K562 (cell line): ENCODE measurements at regions not wholly inside any gene's neighbourhood (a gene's known extent, or its start where the extent isn't known, plus 50 kb on each side); places are given as distances from the start of the nearest gene placed in this dataset.

Experiments
- ATAC-seq: fragments of 200-7000 bp; cut with Tn5 transposase; 3 replicates; pipeline ENCODE4 v1.9.1; 2020; ENCODE audit warnings: moderate library complexity
- BruUV-seq: library from RNA; stranded (reverse); fragments of 400-500 nt; replicated peaks from 2 replicates; lab custom pipeline; 2021; lab: Mats Ljungman, UMichigan
- CTCF ChIA-PET: fragments of 300-600 bp; formaldehyde crosslinking; extraction: SDS; loops from one replicate; lab custom pipeline; 2021; ENCODE audit warnings: low intra/inter-chr PET ratio; lab: Yijun Ruan, JAX
- POLR2A ChIA-PET: fragments of 300-600, 350-650 bp; sonication (Branson Sonifier 250); formaldehyde crosslinking; extraction: SDS; loops from one replicate; lab custom pipeline; 2021; ENCODE audit warnings: antibody characterized with exemption, inconsistent platforms; lab: Yijun Ruan, JAX
- DNase-seq, 4 experiments: peaks; one replicate each; pipeline versions ENCODE4 v3.0.0 to v3.0.0-alpha.2; 2011 to 2018; ENCODE audit warnings: low spot score in 3 of 4, mixed read lengths in 3 of 4; ENCODE audit errors: extremely low read depth in 1 of 4
- FAIRE-seq: peaks from 2 replicates; lab custom pipeline; 2011; peaks lifted over from hg19 to GRCh38; lab: Jason Lieb, UNC
- H2AFZ ChIP-seq: 2 replicates; pipeline ENCODE4 v1.6.0; 2011; ENCODE audit warnings: low read depth, low read length, control low read depth, inconsistent platforms
- H3K27ac ChIP-seq: fragments of 200-600 bp; 3 replicates; pipeline ENCODE4 v1.8.0; 2011; ENCODE audit warnings: low read depth, mild to moderate bottlenecking, control low read depth, inconsistent platforms, low read length, moderate library complexity, mixed read lengths; ENCODE audit errors: extremely low read depth
- H3K27me3 ChIP-seq, 2 experiments: fragments of 300-600 bp in 1 of 2; 2 replicates in 1 of 2; 3 replicates in 1 of 2; pipeline versions ENCODE4 v1.6.0 to v1.8.0; 2011; ENCODE audit warnings: inconsistent platforms in 2 of 2, low read length in 2 of 2, mild to moderate bottlenecking in 1 of 2, mixed read lengths in 1 of 2, moderate library complexity in 1 of 2; ENCODE audit not compliant: control insufficient read depth in 2 of 2, insufficient read depth in 2 of 2
- H3K36me3 ChIP-seq: fragments of 300-600 bp; 3 replicates; pipeline ENCODE4 v1.8.0; 2011; ENCODE audit warnings: mild to moderate bottlenecking, low read length, inconsistent platforms; ENCODE audit not compliant: control insufficient read depth, insufficient read depth
- H3K4me1 ChIP-seq, 2 experiments: fragments of 200-600 bp in 1 of 2; replicated peaks in 1 of 2; 2 replicates in 1 of 2; 3 replicates in 1 of 2; pipeline versions ENCODE4 v1.5.1 to v1.8.0; 2011; ENCODE audit warnings: inconsistent platforms in 2 of 2, low read length in 2 of 2, mild to moderate bottlenecking in 1 of 2, mixed read lengths in 1 of 2, moderate library complexity in 1 of 2; ENCODE audit not compliant: control insufficient read depth in 2 of 2, insufficient read depth in 2 of 2
- H3K4me2 ChIP-seq: 2 replicates; pipeline ENCODE4 v1.6.1; 2011; ENCODE audit warnings: low read length, control low read depth, inconsistent platforms, mixed read lengths; ENCODE audit not compliant: insufficient read depth
- H3K4me3 ChIP-seq: fragments of 200-600 bp; sonication (generic), shearing (Covaris generic); 2 replicates; pipeline ENCODE4 v1.5.1; 2016; ENCODE audit warnings: control low read depth, inconsistent platforms
- H3K79me2 ChIP-seq: fragments of 200-600 bp; 3 replicates; pipeline ENCODE4 v1.8.0; 2011; ENCODE audit warnings: low read length, inconsistent platforms; ENCODE audit not compliant: control insufficient read depth, insufficient read depth
- H3K9ac ChIP-seq, 2 experiments: 2 replicates each; pipeline versions ENCODE4 v1.6.0 to v1.6.1; 2011; ENCODE audit warnings: low read depth in 2 of 2, low read length in 2 of 2, control low read depth in 1 of 2, inconsistent platforms in 1 of 2, mild to moderate bottlenecking in 1 of 2, mixed read lengths in 1 of 2; ENCODE audit not compliant: insufficient read depth in 1 of 2
- H3K9me1 ChIP-seq: one replicate; pipeline ENCODE4 v1.6.0; 2011; ENCODE audit warnings: inconsistent platforms, mild to moderate bottlenecking, low read length, moderate library complexity; ENCODE audit not compliant: control insufficient read depth, insufficient read depth
- H3K9me3 ChIP-seq: replicated peaks from 2 replicates; pipeline ENCODE4 v1.5.1; 2011; ENCODE audit warnings: low read depth, low read length, inconsistent platforms; ENCODE audit not compliant: control insufficient read depth, insufficient read depth
- H4K20me1 ChIP-seq: replicated peaks from 2 replicates; pipeline ENCODE4 v1.6.1; 2011; ENCODE audit warnings: low read length, inconsistent platforms, mixed read lengths; ENCODE audit not compliant: control insufficient read depth, insufficient read depth
- ARHGAP35 ChIP-seq: fragments of 450-650 bp; IDR thresholded peaks from 2 replicates; pipeline ENCODE4 v1.6.1; 2018; ENCODE audit not compliant: partially characterized antibody
- ARID1B ChIP-seq: fragments of 450-650 bp; IDR thresholded peaks from 2 replicates; pipeline ENCODE4 v1.6.1; 2016; ENCODE audit warnings: antibody characterized with exemption, mild to moderate bottlenecking, inconsistent platforms
- ARID2 ChIP-seq: fragments of 450-650 bp; IDR thresholded peaks from 2 replicates; pipeline ENCODE4 v1.6.1; 2017; ENCODE audit warnings: antibody characterized with exemption, mild to moderate bottlenecking
- GATA2 ChIP-seq: sonication (generic); formaldehyde crosslinking; IDR thresholded peaks from 2 replicates; pipeline ENCODE4 v1.4.0; 2020; ENCODE audit warnings: mild to moderate bottlenecking, missing genetic modification reagents
- JUNB ChIP-seq: fragments of 450-650 bp; formaldehyde crosslinking; conservative IDR thresholded peaks from 2 replicates; pipeline ENCODE4 v1.4.0; 2020; ENCODE audit warnings: mild to moderate bottlenecking
- L3MBTL2 ChIP-seq: fragments of 450-650 bp; IDR thresholded peaks from 2 replicates; pipeline ENCODE4 v1.6.1; 2016; ENCODE audit warnings: mild to moderate bottlenecking, moderate library complexity
- MXI1 ChIP-seq: IDR thresholded peaks from 2 replicates; pipeline ENCODE4 v1.6.1; 2011; ENCODE audit warnings: low read depth, mild to moderate bottlenecking, improper control_type of control experiment, low read length
- RFX5 ChIP-seq: IDR thresholded peaks from 2 replicates; pipeline ENCODE4 v1.6.1; 2011; ENCODE audit warnings: low read depth, mild to moderate bottlenecking, improper control_type of control experiment, low read length
- SAP30 ChIP-seq: fragments of 200-600 bp; sonication (generic); IDR thresholded peaks from 2 replicates; pipeline ENCODE4 v1.6.1; 2012; ENCODE audit warnings: borderline replicate concordance, low read depth, mild to moderate bottlenecking, moderate library complexity, low read length, control low read depth, inconsistent platforms; ENCODE audit not compliant: insufficient read depth, poor library complexity, severe bottlenecking
- SPI1 ChIP-seq: IDR thresholded peaks from 2 replicates; pipeline ENCODE4 v1.6.1; 2011; ENCODE audit warnings: low read depth, low read length, control low read depth, borderline replicate concordance
- ZNF146 ChIP-seq: IDR thresholded peaks from one replicate; pipeline ENCODE4 v1.6.1; 2018; ENCODE audit warnings: missing compliant biosample characterization; ENCODE audit not compliant: unreplicated experiment
- ZNF23 ChIP-seq: fragments of 250-450 bp; sonication (Bioruptor Pico); IDR thresholded peaks from 2 replicates; pipeline ENCODE4 v1.4.0; 2020; ENCODE audit warnings: mild to moderate bottlenecking
- ZNF311 ChIP-seq: fragments of 250-450 bp; sonication (Bioruptor Pico); IDR thresholded peaks from 2 replicates; pipeline ENCODE4 v1.4.0; 2020; ENCODE audit warnings: mild to moderate bottlenecking, moderate library complexity
- ZNF695 ChIP-seq: fragments of 450-650 bp; formaldehyde crosslinking; IDR thresholded peaks from 2 replicates; pipeline ENCODE4 v1.4.0; 2020; ENCODE audit warnings: mild to moderate bottlenecking, moderate library complexity
- WGBS: fragments of 100-300 bp; shearing (Covaris generic); methylation state at CpG from one replicate; pipeline ENCODE4 v1.1.6; 2016; ENCODE audit warnings: low coverage, mixed read lengths; ENCODE audit not compliant: insufficient coverage; ENCODE audit errors: missing lambda C conversion rate; 5-methylcytosine and 5-hydroxymethylcytosine counted together
- in situ Hi-C: fragments of 300-500 bp; cut with MboI; formaldehyde crosslinking; loops from 4 replicates; pipeline ENCODE4 v1.15.0; 2018; ENCODE audit warnings: inconsistent platforms, mixed read lengths
- intact Hi-C: fragments of 100-400 bp; cut with micrococcal nuclease; formaldehyde crosslinking; loops from 2 replicates; pipeline ENCODE4 v1.14.2; 2022
- TF ChIP-seq, protein P1 (sequence below): fragments of 450-650 bp; IDR thresholded peaks from 2 replicates; pipeline ENCODE4 v1.6.1; 2016; ENCODE audit warnings: antibody characterized with exemption
- TF ChIP-seq, protein P2 (sequence below): fragments of 250-450 bp; sonication (Bioruptor Pico); IDR thresholded peaks from 2 replicates; pipeline ENCODE4 v1.5.1; 2021; ENCODE audit warnings: mild to moderate bottlenecking

DNA sequence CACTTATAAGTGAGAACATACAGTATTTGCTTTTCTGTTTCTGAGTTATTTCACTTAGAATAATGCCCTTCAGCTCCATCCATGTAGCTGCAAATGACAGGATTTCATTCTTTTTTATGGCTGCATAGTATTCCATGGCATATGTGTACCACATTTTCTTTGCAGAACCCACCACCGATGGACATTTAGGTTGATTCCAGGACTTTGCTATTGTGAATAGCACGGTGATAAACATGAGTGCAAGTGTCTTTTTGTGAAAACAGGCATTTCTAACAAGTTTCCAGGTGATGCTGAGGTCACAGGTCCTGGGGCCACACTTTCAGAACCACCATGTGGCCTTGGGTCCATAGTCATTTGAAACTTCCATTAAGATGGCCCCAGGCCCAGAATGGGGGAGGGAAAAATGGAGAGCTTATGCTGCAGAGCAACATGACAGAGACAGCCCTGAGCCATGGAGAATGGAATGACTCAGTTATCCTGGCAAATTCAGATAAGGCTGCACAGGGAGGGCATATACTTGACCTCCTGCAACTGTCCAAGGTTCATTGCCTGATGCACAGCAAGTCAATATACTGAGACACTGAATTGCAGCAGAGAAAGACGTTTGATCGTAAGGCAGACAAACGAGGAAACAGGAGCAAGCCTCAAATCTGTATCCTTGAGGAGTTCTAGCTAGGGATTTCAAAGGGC, 248.0 kb upstream of the GALNT17 start:
- H3K9ac ChIP-seq, result no peak overlapping the region
- CTCF ChIA-PET, result no interaction called here

More for the DNA sequence above, 248.0 kb upstream of the GALNT17 start:
- Histone ChIP-seq H3K4me3 (no peak overlapping the region), H3K27ac (no peak overlapping the region), H3K9me1 (no peaks in the 10 kb centered on the region), H3K4me1 (no peaks in the 10 kb centered on the region), H2AFZ (no peak overlapping the region), H3K79me2 (no peaks in the 10 kb centered on the region), H4K20me1 (no peaks in the 10 kb centered on the region), H3K27me3 (no peaks in the 10 kb centered on the region), H3K4me2 (no peak overlapping the region), H3K36me3 (no peaks in the 10 kb centered on the region), H3K9me3 (no peaks in the 10 kb centered on the region)
- in situ Hi-C loops, result no loop called here
- BruUV-seq, result no TSS peak
- DNase-seq (no peak), ATAC-seq (no peak), FAIRE-seq (no peak)
- intact Hi-C loops, result no loop called here
- 3% methylated on average over 5 of the region's 5 CpGs for WGBS
- POLR2A ChIA-PET, result no interaction called here
- TF ChIP-seq, protein P1, sequence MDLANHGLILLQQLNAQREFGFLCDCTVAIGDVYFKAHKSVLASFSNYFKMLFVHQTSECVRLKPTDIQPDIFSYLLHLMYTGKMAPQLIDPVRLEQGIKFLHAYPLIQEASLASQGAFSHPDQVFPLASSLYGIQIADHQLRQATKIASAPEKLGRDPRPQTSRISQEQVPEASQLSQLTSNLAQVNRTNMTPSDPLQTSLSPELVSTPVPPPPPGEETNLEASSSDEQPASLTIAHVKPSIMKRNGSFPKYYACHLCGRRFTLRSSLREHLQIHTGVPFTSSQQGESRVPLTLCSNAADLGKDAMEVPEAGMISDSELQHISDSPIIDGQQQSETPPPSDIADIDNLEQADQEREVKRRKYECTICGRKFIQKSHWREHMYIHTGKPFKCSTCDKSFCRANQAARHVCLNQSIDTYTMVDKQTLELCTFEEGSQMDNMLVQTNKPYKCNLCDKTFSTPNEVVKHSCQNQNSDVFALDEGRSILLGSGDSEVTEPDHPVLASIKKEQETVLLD, result no peak
- TF ChIP-seq L3MBTL2, result no peak
- TF ChIP-seq MXI1, result no peak
- TF ChIP-seq SPI1, result no peak
- TF ChIP-seq GATA2, result no peak
- TF ChIP-seq JUNB (CRISPR knock-in tag), result no peak
- TF ChIP-seq RFX5, result no peak
- no peak for TF ChIP-seq ARID2
- TF ChIP-seq, protein P2, sequence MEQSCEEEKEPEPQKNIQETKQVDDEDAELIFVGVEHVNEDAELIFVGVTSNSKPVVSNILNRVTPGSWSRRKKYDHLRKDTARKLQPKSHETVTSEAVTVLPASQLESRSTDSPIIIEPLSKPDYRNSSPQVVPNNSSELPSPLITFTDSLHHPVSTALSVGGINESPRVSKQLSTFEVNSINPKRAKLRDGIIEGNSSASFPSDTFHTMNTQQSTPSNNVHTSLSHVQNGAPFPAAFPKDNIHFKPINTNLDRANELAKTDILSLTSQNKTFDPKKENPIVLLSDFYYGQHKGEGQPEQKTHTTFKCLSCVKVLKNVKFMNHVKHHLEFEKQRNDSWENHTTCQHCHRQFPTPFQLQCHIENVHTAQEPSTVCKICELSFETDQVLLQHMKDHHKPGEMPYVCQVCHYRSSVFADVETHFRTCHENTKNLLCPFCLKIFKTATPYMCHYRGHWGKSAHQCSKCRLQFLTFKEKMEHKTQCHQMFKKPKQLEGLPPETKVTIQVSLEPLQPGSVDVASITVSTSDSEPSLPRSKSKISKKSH, result no peak
- TF ChIP-seq ZNF23 (CRISPR knock-in tag), result no peak
- TF ChIP-seq SAP30, result no peak
- no peak for TF ChIP-seq ARHGAP35
- 0 out of 2 replicates have a peak, but pooled peaks have one; percentile 30 for TF ChIP-seq ARID1B
- peak; percentile 33 for TF ChIP-seq ZNF146
- no peak for TF ChIP-seq ZNF311 (CRISPR knock-in tag)
- TF ChIP-seq ZNF695, result no peak
